Mesenchymal stem cell (in vitro differentiated cells and primary cell): ENCODE measurements at regions not wholly inside any gene's neighbourhood (a gene's known extent, or its start where the extent isn't known, plus 50 kb on each side); places are given as distances from the start of the nearest gene placed in this dataset.
A peak's percentile ranks its signal among the peaks of the same experiment; 100 is the strongest.

Experiments used
- DNase-seq: peaks from one replicate; pipeline ENCODE4 v3.0.0-alpha.2; 2013
- H2AFZ ChIP-seq: one replicate; pipeline ENCODE4 v1.6.1; 2013; ENCODE audit warnings: low read depth, mild to moderate bottlenecking, control low read depth, inconsistent platforms, low read length, moderate library complexity
- H2AK5ac ChIP-seq: 2 replicates; pipeline ENCODE4 v1.6.1; 2013; ENCODE audit warnings: low read length, moderate library complexity, mild to moderate bottlenecking, inconsistent platforms; ENCODE audit not compliant: severe bottlenecking
- H2BK120ac ChIP-seq: one replicate; pipeline ENCODE4 v1.6.1; 2013; ENCODE audit warnings: low read depth, mild to moderate bottlenecking, inconsistent platforms, low read length, moderate library complexity
- H2BK12ac ChIP-seq, 2 experiments: one replicate each; pipeline ENCODE4 v1.6.1; 2013; ENCODE audit warnings: inconsistent platforms in 2 of 2, low read length in 2 of 2, mild to moderate bottlenecking in 2 of 2, moderate library complexity in 2 of 2, control low read depth in 1 of 2
- H2BK15ac ChIP-seq: one replicate; pipeline ENCODE4 v1.6.1; 2013; ENCODE audit warnings: mild to moderate bottlenecking, low read depth, inconsistent platforms; ENCODE audit not compliant: poor library complexity, severe bottlenecking
- H2BK5ac ChIP-seq: 2 replicates; pipeline ENCODE4 v1.6.1; 2013; ENCODE audit warnings: low read depth, mild to moderate bottlenecking, low read length, control low read depth, inconsistent platforms; ENCODE audit not compliant: poor library complexity, severe bottlenecking
- H3K14ac ChIP-seq, 2 experiments: one replicate each; pipeline ENCODE4 v1.6.1; 2013; ENCODE audit warnings: inconsistent platforms in 2 of 2, low read length in 2 of 2, control low read depth in 1 of 2, mild to moderate bottlenecking in 1 of 2, moderate library complexity in 1 of 2
- H3K18ac ChIP-seq, 2 experiments: one replicate each; pipeline ENCODE4 v1.6.1; 2013; ENCODE audit warnings: inconsistent platforms in 2 of 2, low read length in 2 of 2, control low read depth in 1 of 2, low read depth in 1 of 2, mild to moderate bottlenecking in 1 of 2
- H3K23ac ChIP-seq, 2 experiments: one replicate each; pipeline ENCODE4 v1.6.1; 2013; ENCODE audit warnings: inconsistent platforms in 2 of 2, low read length in 2 of 2, mild to moderate bottlenecking in 2 of 2, moderate library complexity in 2 of 2, control low read depth in 1 of 2
- H3K27ac ChIP-seq: 2 replicates; pipeline ENCODE4 v1.5.1; 2013; ENCODE audit warnings: mild to moderate bottlenecking, moderate library complexity, low read length, control low read depth, inconsistent platforms; ENCODE audit not compliant: poor library complexity, severe bottlenecking
- H3K27me3 ChIP-seq, 2 experiments: 2 replicates each; pipeline versions ENCODE4 v1.6.1 to v1.7.0; 2013; ENCODE audit warnings: low read length in 2 of 2, mild to moderate bottlenecking in 2 of 2, moderate library complexity in 2 of 2, control low read depth in 1 of 2, inconsistent platforms in 1 of 2; ENCODE audit not compliant: control insufficient read depth in 1 of 2, insufficient read depth in 1 of 2
- H3K36me3 ChIP-seq, 2 experiments: 2 replicates each; pipeline versions ENCODE4 v1.6.1 to v1.7.0; 2013; ENCODE audit warnings: low read length in 2 of 2, control low read depth in 1 of 2, inconsistent platforms in 1 of 2, low read depth in 1 of 2, mild to moderate bottlenecking in 1 of 2; ENCODE audit not compliant: insufficient read depth in 2 of 2, control insufficient read depth in 1 of 2
- H3K4ac ChIP-seq, 2 experiments: one replicate each; pipeline ENCODE4 v1.6.1; 2013; ENCODE audit warnings: inconsistent platforms in 2 of 2, low read length in 2 of 2, mild to moderate bottlenecking in 2 of 2, moderate library complexity in 2 of 2, control low read depth in 1 of 2, low read depth in 1 of 2
- H3K4me1 ChIP-seq: 2 replicates; pipeline ENCODE4 v1.6.1; 2013; ENCODE audit warnings: low read depth, low read length, control low read depth; ENCODE audit not compliant: control insufficient read depth, insufficient read depth
- H3K4me2 ChIP-seq: 2 replicates; pipeline ENCODE4 v1.6.1; 2013; ENCODE audit warnings: low read length, mild to moderate bottlenecking, inconsistent platforms; ENCODE audit not compliant: poor library complexity, severe bottlenecking
- H3K4me3 ChIP-seq, 2 experiments: 2 replicates each; pipeline versions ENCODE4 v1.5.1 to v1.7.0; 2013; ENCODE audit warnings: low read length in 2 of 2, mild to moderate bottlenecking in 2 of 2, control low read depth in 1 of 2, low read depth in 1 of 2; ENCODE audit not compliant: insufficient read depth in 1 of 2
- H3K79me1 ChIP-seq: replicated peaks from 2 replicates; pipeline ENCODE4 v1.6.1; 2013; ENCODE audit warnings: mild to moderate bottlenecking, control low read depth, low read length, inconsistent platforms; ENCODE audit not compliant: poor library complexity, severe bottlenecking
- H3K9ac ChIP-seq: 2 replicates; pipeline ENCODE4 v1.7.0; 2013; ENCODE audit warnings: mild to moderate bottlenecking, low read length, moderate library complexity
- H3K9me3 ChIP-seq: 2 replicates; pipeline ENCODE4 v1.7.0; 2013; ENCODE audit warnings: mild to moderate bottlenecking, low read length; ENCODE audit not compliant: control insufficient read depth
- H4K8ac ChIP-seq: one replicate; pipeline ENCODE4 v1.6.1; 2013; ENCODE audit warnings: inconsistent platforms, mild to moderate bottlenecking, low read length, moderate library complexity
- H4K91ac ChIP-seq: one replicate; pipeline ENCODE4 v1.6.1; 2013; ENCODE audit warnings: mild to moderate bottlenecking, low read length, inconsistent platforms
- WGBS: methylation state at CpG from one replicate; pipeline ENCODE4 v1.1.7; 2013; ENCODE audit warnings: mixed read lengths; 5-methylcytosine and 5-hydroxymethylcytosine counted together

DNA sequence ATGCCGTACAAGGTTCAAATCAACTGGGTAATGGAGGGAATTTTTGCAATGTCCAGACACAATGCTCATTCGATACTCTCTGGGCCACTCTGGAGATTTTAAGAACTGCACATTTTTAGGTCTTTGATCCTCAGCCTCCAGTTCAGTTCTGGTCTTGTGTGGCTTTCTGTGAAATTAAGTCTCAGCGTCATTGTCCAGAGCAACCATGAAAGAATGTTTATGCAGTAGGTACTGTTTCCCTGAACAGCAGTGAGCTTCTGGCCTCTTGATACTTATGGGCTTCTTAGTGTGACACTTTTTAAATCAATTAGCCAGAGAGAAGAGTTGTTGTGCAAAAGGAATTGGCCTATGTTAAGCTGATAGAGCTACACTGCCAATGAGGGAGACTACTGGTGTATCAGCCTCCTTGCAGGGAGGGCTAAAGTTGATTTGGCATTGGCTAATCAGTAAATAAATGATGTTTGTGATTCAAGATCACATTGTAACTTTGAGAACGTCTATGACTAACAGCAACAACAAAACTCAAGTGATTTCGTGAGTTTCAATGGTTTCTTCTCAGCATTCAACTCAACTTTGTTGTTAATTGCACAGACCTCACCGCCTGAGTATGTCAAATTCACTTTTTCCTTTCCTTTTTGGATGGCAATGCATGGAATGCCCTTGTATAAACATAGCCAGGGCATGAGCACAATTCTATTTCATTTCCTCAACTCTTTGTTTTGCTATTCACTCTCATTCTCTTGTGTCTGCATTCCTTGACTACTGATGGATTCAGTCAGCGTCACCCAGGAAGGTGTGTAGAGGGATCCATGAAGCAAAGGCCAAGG is 85.1 kb downstream of the GJA1 start:
- Histone ChIP-seq H3K4me1 (peaks cover 7% of the 10 kb centered on the region), H4K8ac (peak overlapping the region; percentile 69), H4K91ac (no peak overlapping the region), H3K18ac (peak overlapping the region in 1 of 2 experiments; percentile 87), H2BK5ac (peak overlapping the region; percentile 96), H2BK12ac (peak overlapping the region; percentile 59 to 98), H3K36me3 (no peaks in the 10 kb centered on the region), H2BK15ac (no peak overlapping the region), H3K4me2 (no peak overlapping the region), H3K9ac (no peak overlapping the region), H3K4ac (no peak overlapping the region), H3K23ac (no peak overlapping the region), H2BK120ac (peak overlapping the region; percentile 6), H3K4me3 (no peak overlapping the region), H3K27me3 (no peaks in the 10 kb centered on the region), H3K79me1 (no peaks in the 10 kb centered on the region), H3K9me3 (no peaks in the 10 kb centered on the region), H3K14ac (no peak overlapping the region), H2AFZ (peak overlapping the region; percentile 81), H3K27ac (peak overlapping the region; percentile 100), H2AK5ac (peak overlapping the region; percentile 87)
- peak; percentile 93 for DNase-seq
- 34% methylated on average over 7 of the region's 7 CpGs for WGBS

GRCh38 chr6:121521164-121521555 is 85.7 kb downstream of the GJA1 start:
- 71% methylated on average over 2 of the region's 2 CpGs for WGBS
- peak overlapping the region; percentile 100 for H3K27ac ChIP-seq
- no peak for DNase-seq

GRCh38 chr6:121522265-121522664 is 86.8 kb downstream of the GJA1 start:
- Histone ChIP-seq H4K8ac (peak overlapping the region; percentile 36), H3K14ac (no peak overlapping the region), H2AFZ (no peak overlapping the region), H2BK12ac (no peak overlapping the region), H2BK120ac (peak overlapping the region; percentile 8), H3K4ac (no peak overlapping the region), H3K9me3 (no peaks in the 10 kb centered on the region), H3K4me3 (peak overlapping the region in 1 of 2 experiments; percentile 39), H2BK15ac (no peak overlapping the region), H2AK5ac (no peak overlapping the region), H4K91ac (no peak overlapping the region), H3K9ac (peak overlapping the region; percentile 86), H3K27me3 (no peaks in the 10 kb centered on the region), H3K79me1 (no peaks in the 10 kb centered on the region), H3K36me3 (no peaks in the 10 kb centered on the region), H3K4me2 (no peak overlapping the region), H2BK5ac (peak overlapping the region; percentile 81), H3K27ac (peak overlapping the region; percentile 100), H3K4me1 (peaks cover 4% of the 10 kb centered on the region), H3K18ac (peak overlapping the region; percentile 4 to 62), H3K23ac (no peak overlapping the region)
- WGBS: 0% methylated on average over 2 of the region's 2 CpGs
- DNase-seq: peak; percentile 94

More at GRCh38 chr6:121521164-121521555, 85.7 kb downstream of the GJA1 start:
- Histone ChIP-seq H2BK120ac (peak overlapping the region; percentile 37), H2BK5ac (peak overlapping the region; percentile 73), H3K4me2 (no peak overlapping the region), H3K79me1 (no peaks in the 10 kb centered on the region), H2BK15ac (no peak overlapping the region), H3K36me3 (no peaks in the 10 kb centered on the region), H3K4me3 (no peak overlapping the region), H2AK5ac (no peak overlapping the region), H3K4me1 (peaks cover 6% of the 10 kb centered on the region), H4K8ac (no peak overlapping the region), H3K9ac (no peak overlapping the region), H2AFZ (no peak overlapping the region), H3K14ac (no peak overlapping the region), H2BK12ac (no peak overlapping the region), H4K91ac (no peak overlapping the region), H3K23ac (no peak overlapping the region), H3K18ac (peak overlapping the region; percentile 13 to 34), H3K27me3 (no peaks in the 10 kb centered on the region), H3K4ac (no peak overlapping the region), H3K9me3 (no peaks in the 10 kb centered on the region)

- Histone ChIP-seq H2AK5ac (peak overlapping the region; percentile 90), H3K27me3 (no peaks in the 10 kb centered on the region), H3K14ac (no peak overlapping the region), H2BK15ac (no peak overlapping the region), H3K4ac (peak overlapping the region; percentile 68 to 75), H3K4me1 (peaks cover 4% of the 10 kb centered on the region), H3K23ac (peak overlapping the region in 1 of 2 experiments; percentile 91), H2AFZ (no peak overlapping the region), H4K8ac (peak overlapping the region; percentile 80), H3K27ac (peak overlapping the region; percentile 100), H3K18ac (peak overlapping the region; percentile 83 to 89), H3K4me2 (peak overlapping the region; percentile 21), H3K79me1 (no peaks in the 10 kb centered on the region), H4K91ac (peak overlapping the region; percentile 80), H3K4me3 (peak overlapping the region in 1 of 2 experiments; percentile 39), H3K9ac (peak overlapping the region; percentile 86), H3K9me3 (no peaks in the 10 kb centered on the region), H2BK5ac (peak overlapping the region; percentile 98), H2BK120ac (peak overlapping the region; percentile 92), H3K36me3 (no peaks in the 10 kb centered on the region), H2BK12ac (peak overlapping the region; percentile 80 to 88)
- DNase-seq: peak; percentile 67
- WGBS: no CpG with 5 or more reads among the region's 3 CpGs
Observed at GRCh38 chr6:121522771-121523386, 87.4 kb downstream of the GJA1 start.
